ENCODE measurements at regions not wholly inside any gene's neighbourhood (a gene's known extent, or its start where the extent isn't known, plus 50 kb on each side); places are given as distances from the start of the nearest gene placed in this dataset.
"Not testable (repeated sequence)": the region's sequence is repeated elsewhere in the genome, so short reads cannot be mapped to it uniquely, and the experiment has no call there.

- DNase-seq: no peak
Measured at GRCh38 chr6:90887764-90888163, 300.9 kb upstream of the MAP3K7 start.

GRCh38 chr6:90885611-90886056, 298.8 kb upstream of the MAP3K7 start:
- no peak for DNase-seq

GRCh38 chr6:90885137-90885536, 298.3 kb upstream of the MAP3K7 start:
- DNase-seq: not testable (repeated sequence)

GRCh38 chr6:90877616-90878015, 290.7 kb upstream of the MAP3K7 start:
- no peak for DNase-seq

GRCh38 chr6:90874931-90875330, 288.1 kb upstream of the MAP3K7 start:
- no peak for DNase-seq

GRCh38 chr6:90872981-90873380, 286.1 kb upstream of the MAP3K7 start:
- DNase-seq: no peak

GRCh38 chr6:90870561-90870960, 283.7 kb upstream of the MAP3K7 start:
- no peak for DNase-seq

GRCh38 chr6:90868656-90869055, 281.8 kb upstream of the MAP3K7 start:
- no peak for DNase-seq

- no peak for DNase-seq
Measured at GRCh38 chr6:90868256-90868655, 281.4 kb upstream of the MAP3K7 start.

GRCh38 chr6:90865513-90865912, 278.6 kb upstream of the MAP3K7 start:
- DNase-seq: no peak

GRCh38 chr6:90863043-90863442, 276.2 kb upstream of the MAP3K7 start:
- DNase-seq: no peak

- no peak for DNase-seq
Measured at GRCh38 chr6:90860822-90861601, 274.1 kb upstream of the MAP3K7 start.

GRCh38 chr6:90859612-90860011, 272.7 kb upstream of the MAP3K7 start:
- no peak for DNase-seq

GRCh38 chr6:90859056-90859455, 272.2 kb upstream of the MAP3K7 start:
- DNase-seq: no peak

GRCh38 chr6:90849686-90850085, 262.8 kb upstream of the MAP3K7 start:
- no peak for DNase-seq

GRCh38 chr6:90846824-90847223, 260.0 kb upstream of the MAP3K7 start:
- DNase-seq: peak; percentile 12

- DNase-seq: no peak
Measured at GRCh38 chr6:90835596-90836212, 248.8 kb upstream of the MAP3K7 start.

- DNase-seq: no peak
Measured at GRCh38 chr6:90829311-90829710, 242.4 kb upstream of the MAP3K7 start.

- DNase-seq: no peak
Measured at GRCh38 chr6:90820436-90820835, 233.6 kb upstream of the MAP3K7 start.

- DNase-seq: no peak
Measured at GRCh38 chr6:90819483-90819882, 232.6 kb upstream of the MAP3K7 start.

GRCh38 chr6:90818163-90818562, 231.3 kb upstream of the MAP3K7 start:
- no peak for DNase-seq

GRCh38 chr6:90816764-90817163, 229.9 kb upstream of the MAP3K7 start:
- DNase-seq: no peak

GRCh38 chr6:90811596-90812226, 224.8 kb upstream of the MAP3K7 start:
- DNase-seq: no peak

GRCh38 chr6:90809035-90809434, 222.2 kb upstream of the MAP3K7 start:
- no peak for DNase-seq
